ENCODE measurements at regions not wholly inside any gene's neighbourhood (a gene's known extent, or its start where the extent isn't known, plus 50 kb on each side); places are given as distances from the start of the nearest gene placed in this dataset.

DNA sequence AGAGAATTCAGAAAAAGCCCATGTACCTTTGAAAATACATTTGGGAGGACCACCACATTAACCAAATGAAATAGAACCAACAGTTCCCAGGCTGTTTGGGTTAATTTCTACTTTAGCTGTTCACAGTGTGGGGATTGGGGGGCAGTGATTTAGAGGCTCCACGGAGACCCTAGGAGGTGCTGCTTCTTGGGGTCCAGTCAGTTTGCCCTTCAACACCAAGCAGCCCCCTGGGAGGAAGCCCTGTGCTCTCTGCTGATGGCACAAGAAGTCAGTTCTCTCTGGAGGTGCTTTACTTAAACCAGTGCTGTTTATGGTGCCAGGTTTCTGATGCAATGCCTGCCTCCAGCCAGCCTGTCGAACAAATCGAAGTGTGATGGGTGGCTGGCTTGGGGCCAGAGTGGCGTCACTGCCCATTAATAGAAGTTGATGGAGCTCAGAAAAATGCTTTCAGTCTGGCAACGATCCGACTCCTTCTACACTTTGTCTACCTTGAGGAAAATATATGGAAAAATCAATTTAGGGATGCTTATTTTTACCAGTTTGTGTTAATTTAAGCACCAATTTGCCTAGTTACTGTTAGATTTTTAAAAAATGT is 134.0 kb downstream of the SNX18 start:
- no peak for DNase-seq (ENCODE audit: low spot score)
- TF ChIP-seq, protein P1, sequence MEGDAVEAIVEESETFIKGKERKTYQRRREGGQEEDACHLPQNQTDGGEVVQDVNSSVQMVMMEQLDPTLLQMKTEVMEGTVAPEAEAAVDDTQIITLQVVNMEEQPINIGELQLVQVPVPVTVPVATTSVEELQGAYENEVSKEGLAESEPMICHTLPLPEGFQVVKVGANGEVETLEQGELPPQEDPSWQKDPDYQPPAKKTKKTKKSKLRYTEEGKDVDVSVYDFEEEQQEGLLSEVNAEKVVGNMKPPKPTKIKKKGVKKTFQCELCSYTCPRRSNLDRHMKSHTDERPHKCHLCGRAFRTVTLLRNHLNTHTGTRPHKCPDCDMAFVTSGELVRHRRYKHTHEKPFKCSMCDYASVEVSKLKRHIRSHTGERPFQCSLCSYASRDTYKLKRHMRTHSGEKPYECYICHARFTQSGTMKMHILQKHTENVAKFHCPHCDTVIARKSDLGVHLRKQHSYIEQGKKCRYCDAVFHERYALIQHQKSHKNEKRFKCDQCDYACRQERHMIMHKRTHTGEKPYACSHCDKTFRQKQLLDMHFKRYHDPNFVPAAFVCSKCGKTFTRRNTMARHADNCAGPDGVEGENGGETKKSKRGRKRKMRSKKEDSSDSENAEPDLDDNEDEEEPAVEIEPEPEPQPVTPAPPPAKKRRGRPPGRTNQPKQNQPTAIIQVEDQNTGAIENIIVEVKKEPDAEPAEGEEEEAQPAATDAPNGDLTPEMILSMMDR (IDR thresholded peaks at IDR 0.05; ENCODE audit: extremely low read depth, missing control alignments): no peak

DNA sequence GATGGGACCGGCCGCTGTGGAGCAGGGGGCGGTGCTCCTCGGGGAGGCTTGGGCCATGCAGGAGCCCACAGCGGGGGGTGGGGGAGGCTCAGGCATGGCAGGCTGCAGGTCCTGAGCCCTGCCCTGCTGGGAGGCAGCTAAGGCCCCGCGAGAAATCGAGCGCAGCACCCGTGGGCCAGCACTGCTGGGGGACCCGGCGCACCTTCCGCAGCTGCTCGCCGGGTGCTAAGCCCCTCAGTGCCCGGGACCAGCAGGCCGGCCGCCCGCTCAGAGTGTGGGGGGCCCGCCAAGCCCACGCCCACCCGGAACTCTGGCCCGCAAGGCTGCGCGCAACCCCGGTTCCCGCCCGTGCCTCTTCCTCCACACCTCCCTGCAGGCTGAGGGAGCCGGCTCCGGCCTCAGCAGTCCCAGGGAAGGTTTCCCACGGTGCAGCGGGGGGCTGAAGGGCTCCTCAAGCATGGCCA is 131.5 kb downstream of the SNX18 start:
- TF ChIP-seq, protein P1 (IDR thresholded peaks at IDR 0.05; ENCODE audit: extremely low read depth, missing control alignments): no peak
- no peak for DNase-seq (ENCODE audit: low spot score)

DNA sequence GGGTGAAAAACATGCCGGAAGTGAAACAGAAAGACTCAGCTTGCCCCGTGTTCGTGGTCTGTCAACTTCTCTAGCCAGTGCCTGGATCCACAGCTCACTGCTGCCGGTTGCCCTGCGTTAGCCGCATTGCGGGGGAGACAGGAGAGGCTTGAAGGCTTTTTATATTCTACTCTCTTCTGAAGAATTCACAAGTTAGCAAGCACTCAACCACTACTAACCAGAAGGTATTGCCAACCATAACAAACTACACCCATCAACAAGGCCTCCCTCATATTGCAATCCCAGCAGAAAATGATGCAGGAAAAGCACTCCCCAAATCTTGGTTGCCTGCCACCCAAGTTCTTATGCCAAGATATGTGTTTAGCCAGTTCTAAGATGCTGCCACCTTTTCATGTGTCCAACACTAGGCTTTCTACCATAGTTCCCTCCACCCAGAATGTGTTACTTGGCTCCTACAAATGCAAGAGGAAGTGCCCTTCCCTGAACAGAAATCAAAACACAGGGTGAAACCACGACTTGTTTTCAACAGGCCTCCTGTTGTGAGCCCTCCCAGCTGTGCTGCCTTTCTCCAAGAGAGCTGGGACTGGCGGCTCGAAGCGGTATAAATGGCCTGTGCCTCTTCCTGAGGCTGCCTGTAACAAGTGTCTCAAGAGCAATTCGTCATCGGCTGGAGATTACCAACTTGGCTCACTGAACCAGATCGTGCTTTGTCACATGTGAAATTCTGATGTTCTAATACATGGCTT is 129.0 kb downstream of the SNX18 start:
- TF ChIP-seq, protein P1 (IDR thresholded peaks at IDR 0.05; ENCODE audit: extremely low read depth, missing control alignments): no peak
- DNase-seq (ENCODE audit: low spot score): peak; percentile 75

DNA sequence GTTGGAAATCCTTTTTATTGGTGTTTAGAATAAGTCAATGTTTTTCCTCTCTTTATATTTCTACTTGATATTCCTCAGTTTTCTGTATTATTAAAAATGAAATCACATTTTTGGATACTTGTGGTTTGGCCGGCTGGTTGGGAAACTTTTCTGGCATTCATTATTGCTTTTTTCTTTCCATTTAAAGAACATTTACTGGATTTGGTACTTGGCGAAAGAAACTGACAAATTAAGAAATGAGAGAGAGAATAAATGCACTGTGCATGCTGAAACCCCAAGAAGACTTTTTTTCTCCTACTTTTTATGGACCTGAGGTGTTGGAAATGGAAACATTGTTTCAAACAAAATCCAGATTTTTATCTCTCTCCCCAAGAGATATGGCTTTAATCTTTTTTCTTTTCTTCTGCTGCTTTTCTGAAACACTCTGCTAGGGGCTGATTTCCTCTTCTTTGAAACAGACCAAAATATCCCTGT is 128.4 kb downstream of the SNX18 start:
- DNase-seq (ENCODE audit: low spot score): no peak
- TF ChIP-seq, protein P1 (IDR thresholded peaks at IDR 0.05; ENCODE audit: extremely low read depth, missing control alignments): no peak

DNA sequence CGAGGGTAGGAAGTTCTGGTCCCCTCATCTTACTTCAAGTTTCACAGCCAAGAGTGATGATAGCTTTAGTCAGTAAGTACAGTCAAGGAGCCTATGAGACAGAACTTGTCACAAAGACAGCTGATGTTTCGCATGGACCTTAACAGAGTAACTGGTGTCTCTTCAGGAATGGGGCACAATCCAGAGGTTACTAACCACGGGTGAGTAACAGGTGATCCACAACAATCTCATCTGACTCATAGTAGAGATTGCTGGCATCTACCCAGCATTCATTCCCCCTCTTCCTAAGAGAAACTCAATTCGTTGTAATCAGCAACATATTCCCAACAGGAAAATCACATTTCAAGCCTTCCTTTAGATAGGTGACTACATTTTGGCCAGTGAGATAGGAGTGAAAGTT is 126.7 kb downstream of the SNX18 start:
- no peak for DNase-seq (ENCODE audit: low spot score)
- TF ChIP-seq, protein P1 (IDR thresholded peaks at IDR 0.05; ENCODE audit: extremely low read depth, missing control alignments): no peak

DNA sequence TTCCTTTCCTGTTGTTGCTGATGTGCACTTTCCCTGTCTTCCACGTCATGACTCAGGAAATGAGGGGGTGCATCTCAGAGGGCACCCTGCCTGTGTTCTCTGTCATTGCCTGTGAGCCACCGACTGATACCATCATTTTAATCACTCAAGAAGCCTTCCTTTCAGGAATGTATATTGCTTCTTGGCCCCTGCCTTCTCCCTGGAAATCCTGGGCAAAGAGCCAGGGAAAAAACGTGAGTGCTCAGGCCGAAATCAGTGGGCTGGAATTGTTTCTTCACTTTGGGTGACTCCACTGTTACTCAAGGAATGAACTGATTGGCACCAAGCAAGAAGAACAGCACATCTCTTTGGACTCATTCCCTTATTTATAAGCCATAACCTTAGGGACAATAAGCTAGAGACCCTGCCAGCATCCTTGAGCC is 126.1 kb downstream of the SNX18 start:
- TF ChIP-seq, protein P1 (IDR thresholded peaks at IDR 0.05; ENCODE audit: extremely low read depth, missing control alignments): no peak
- no peak for DNase-seq (ENCODE audit: low spot score)

DNA sequence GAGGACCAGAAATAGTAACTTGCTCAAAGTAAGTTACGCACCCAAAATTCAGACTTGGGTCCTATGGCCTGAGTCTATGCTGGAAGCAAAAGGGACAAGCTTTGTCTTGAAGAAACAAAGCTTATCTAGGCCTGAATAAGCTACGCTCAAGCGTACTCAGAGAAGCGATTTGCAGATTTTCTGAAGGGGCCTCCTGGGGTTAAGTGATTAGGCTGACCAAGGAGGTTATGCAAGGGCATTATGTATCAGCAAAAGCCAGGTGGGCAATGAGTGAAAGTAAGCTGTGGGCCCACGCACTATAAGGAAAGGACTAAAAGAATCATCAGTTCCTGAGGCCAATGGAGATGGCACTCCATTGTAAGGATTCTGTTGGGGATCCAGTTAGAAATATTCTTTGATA is 122.1 kb downstream of the SNX18 start:
- TF ChIP-seq, protein P1 (IDR thresholded peaks at IDR 0.05; ENCODE audit: extremely low read depth, missing control alignments): no peak
- no peak for DNase-seq (ENCODE audit: low spot score)
